T-helper 17 cell (primary cell): ENCODE measurements at regions not wholly inside any gene's neighbourhood (a gene's known extent, or its start where the extent isn't known, plus 50 kb on each side); places are given as distances from the start of the nearest gene placed in this dataset.

Experiments used
- ATAC-seq: fragments of 150-1000 bp; cut with Tn5 transposase; 2 replicates; pipeline ENCODE4 v1.10.0; 2021; ENCODE audit warnings: mild to moderate bottlenecking, moderate library complexity
- DNase-seq, 3 donors: peaks; one replicate each; pipeline versions ENCODE4 v3.0.0 to v3.0.0-alpha.2; 2020 to 2021
- H3K9me3 ChIP-seq: one replicate; pipeline ENCODE4 v1.7.0; 2013; ENCODE audit warnings: low read length, mild to moderate bottlenecking; ENCODE audit not compliant: control insufficient read depth, poor library complexity, severe bottlenecking
- H3K27ac Mint-ChIP-seq: one replicate; pipeline ENCODE4 v1.8.0; 2022; ENCODE audit warnings: mild to moderate bottlenecking, moderate library complexity, mixed read lengths
- H3K27me3 Mint-ChIP-seq: one replicate; pipeline ENCODE4 v1.8.0; 2022; ENCODE audit warnings: mixed read lengths
- H3K36me3 Mint-ChIP-seq: one replicate; pipeline ENCODE4 v1.8.0; 2022; ENCODE audit warnings: low read depth, mixed read lengths
- H3K4me1 Mint-ChIP-seq: one replicate; pipeline ENCODE4 v1.8.0; 2022; ENCODE audit warnings: mild to moderate bottlenecking, mixed read lengths
- H3K4me3 Mint-ChIP-seq: one replicate; pipeline ENCODE4 v1.8.0; 2022; ENCODE audit warnings: mild to moderate bottlenecking, moderate library complexity, mixed read lengths

DNA sequence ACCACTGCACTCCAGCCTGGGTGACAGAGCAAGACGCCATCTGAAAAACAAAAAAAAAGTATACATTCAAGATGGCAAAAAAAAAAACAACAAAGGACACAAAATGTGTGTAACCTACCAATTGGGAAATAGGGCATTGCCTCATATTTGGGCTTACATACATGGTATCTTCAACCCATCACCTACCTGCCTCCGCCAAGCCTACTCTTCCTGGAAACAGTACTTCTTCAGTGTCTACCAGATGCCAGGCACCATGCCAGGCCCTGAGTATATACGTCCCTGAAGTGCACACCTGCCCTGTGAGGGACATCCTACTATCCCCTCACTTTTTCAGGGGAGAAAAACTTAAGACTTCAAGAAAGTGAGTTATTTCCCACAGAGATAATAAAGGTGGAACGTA is 160.2 kb downstream of the TOMM20 start:
- no peaks in the 10 kb centered on the region for H3K9me3 ChIP-seq
- H3K27ac Mint-ChIP-seq, result no peak overlapping the region
- peaks cover 51% of the 10 kb centered on the region for H3K4me1 Mint-ChIP-seq
- H3K36me3 Mint-ChIP-seq, result no peaks in the 10 kb centered on the region
- H3K27me3 Mint-ChIP-seq, result no peaks in the 10 kb centered on the region
- ATAC-seq, result no peak
- DNase-seq, result no peak
- H3K4me3 Mint-ChIP-seq, result no peak overlapping the region

DNA sequence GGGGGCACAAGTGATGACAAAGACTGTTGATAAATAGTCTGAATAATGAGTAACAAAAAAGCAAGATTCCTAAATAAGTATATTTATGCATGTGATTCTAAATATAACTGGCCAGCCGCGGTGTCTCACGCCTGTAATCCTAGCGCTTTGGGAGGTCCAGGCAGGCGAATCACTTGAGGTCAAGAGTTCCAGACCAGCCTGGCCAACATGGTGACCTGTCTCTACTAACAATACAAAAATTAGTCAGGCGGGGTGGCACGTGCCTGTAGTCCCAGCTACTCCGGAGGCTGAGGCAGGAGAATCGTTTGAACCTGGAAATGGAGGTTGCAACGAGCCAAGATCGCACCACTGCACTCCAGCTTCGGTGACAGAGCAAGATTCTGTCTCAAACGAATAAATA is 161.5 kb downstream of the TOMM20 start:
- H3K27ac Mint-ChIP-seq, result peak overlapping the region; percentile 74
- DNase-seq (no peak), ATAC-seq (no peak)
- H3K36me3 Mint-ChIP-seq, result no peaks in the 10 kb centered on the region
- H3K4me1 Mint-ChIP-seq, result peaks cover 51% of the 10 kb centered on the region
- no peaks in the 10 kb centered on the region for H3K9me3 ChIP-seq
- no peaks in the 10 kb centered on the region for H3K27me3 Mint-ChIP-seq
- H3K4me3 Mint-ChIP-seq, result no peak overlapping the region

DNA sequence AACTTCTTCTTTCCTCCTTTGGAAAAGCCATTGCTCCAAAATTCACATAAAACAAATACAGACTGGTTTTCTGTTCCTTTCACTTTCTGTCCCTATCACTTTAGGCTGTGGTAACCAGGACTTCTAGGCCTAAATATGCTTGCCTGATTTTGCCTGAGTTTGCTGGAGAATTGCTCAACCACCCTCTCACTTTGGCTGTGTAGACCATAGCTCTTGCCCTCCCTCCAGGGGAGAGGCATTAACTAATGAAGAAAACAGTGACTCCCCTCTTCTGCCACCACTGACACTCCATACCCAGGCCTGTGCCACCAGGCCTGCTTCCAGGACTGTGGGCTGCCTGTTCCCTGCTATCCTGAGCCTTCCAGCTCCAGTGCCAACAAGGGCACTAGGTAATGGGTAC is 163.5 kb downstream of the TOMM20 start:
- ATAC-seq (no peak), DNase-seq (no peak)
- no peaks in the 10 kb centered on the region for H3K9me3 ChIP-seq
- Mint-ChIP-seq H3K4me3 (peak overlapping the region; percentile 77), H3K27ac (peak overlapping the region; percentile 91), H3K36me3 (no peaks in the 10 kb centered on the region), H3K4me1 (peaks cover 52% of the 10 kb centered on the region), H3K27me3 (no peaks in the 10 kb centered on the region)

DNA sequence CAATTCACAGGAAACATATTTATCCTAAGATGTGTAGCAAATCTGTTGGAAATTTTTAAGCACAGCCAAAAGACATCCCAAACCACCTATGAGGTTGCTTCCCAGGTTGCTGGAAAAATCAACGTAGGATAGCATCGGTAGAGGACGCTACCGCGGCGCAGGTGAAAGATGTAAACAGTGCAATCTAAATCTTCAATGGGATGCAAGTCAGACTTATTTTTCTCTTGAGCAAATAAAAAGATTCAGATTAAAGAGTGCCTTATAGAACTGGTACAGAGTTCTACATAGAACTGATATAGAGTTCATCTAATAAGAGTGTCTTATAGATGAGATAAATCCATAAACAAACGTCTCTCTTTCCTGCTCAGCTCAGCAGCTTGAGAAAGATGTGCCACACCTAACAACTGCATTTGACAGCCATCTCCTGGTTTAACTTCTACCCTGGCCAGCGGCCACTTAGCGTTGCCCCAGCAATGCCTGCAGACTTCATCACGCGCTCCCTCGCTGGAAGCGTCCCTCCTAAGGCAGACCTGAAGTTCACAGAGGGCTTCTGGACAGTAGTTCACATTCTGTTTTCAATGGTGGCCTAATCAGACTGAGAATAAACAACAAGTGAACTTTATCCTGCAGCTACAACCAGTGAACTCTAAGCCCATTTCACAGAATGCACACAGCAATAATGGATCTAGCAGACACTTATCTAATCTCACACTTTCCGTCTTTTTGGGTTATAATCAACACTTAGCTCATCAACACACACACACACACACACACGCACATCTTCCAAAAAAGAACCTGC is 164.5 kb downstream of the TOMM20 start:
- no peaks in the 10 kb centered on the region for H3K9me3 ChIP-seq
- H3K4me1 Mint-ChIP-seq, result peaks cover 56% of the 10 kb centered on the region
- H3K4me3 Mint-ChIP-seq, result peak overlapping the region; percentile 73
- no peak for DNase-seq
- no peaks in the 10 kb centered on the region for H3K27me3 Mint-ChIP-seq
- H3K27ac Mint-ChIP-seq, result peak overlapping the region; percentile 91
- H3K36me3 Mint-ChIP-seq, result no peaks in the 10 kb centered on the region
- ATAC-seq, result no peak

DNA sequence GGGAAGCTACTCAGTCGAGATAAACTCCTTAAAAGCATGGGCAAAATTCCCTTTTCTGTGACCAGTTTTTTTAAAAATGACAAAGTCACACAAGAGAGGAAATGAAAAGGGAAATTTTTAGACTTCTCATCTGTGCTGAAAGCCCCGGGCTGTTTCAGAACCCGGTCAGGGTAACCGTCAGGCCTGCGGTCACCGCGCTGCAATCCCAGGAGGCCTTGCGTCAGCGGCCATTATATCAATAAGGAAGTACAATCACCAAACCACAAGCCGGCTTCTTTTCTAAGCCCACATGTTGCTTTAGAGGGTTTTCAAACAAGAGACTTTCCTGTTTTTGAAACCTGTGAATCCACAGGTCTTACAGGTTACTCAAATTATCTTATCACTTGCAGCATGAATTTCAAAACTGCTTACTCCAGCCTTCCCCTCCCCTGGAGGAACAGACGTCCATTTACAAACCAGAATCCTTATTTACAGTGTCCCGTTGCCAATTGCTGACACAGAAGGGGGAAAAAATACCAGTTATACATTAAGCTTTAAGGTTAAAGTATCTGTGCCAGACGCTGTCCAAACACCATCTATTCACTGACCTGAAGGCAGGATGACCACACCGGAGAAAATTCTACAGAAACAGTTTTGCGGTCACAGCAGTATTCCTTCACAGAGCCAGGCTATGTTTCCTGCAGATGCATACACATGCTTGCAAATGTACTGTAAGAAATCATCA is 165.3 kb downstream of the TOMM20 start:
- Mint-ChIP-seq H3K27ac (peak overlapping the region; percentile 91), H3K27me3 (no peaks in the 10 kb centered on the region), H3K36me3 (no peaks in the 10 kb centered on the region), H3K4me3 (peak overlapping the region; percentile 59), H3K4me1 (peaks cover 54% of the 10 kb centered on the region)
- ATAC-seq (peak; percentile 92), DNase-seq (peak; percentile 68 to 81 (median 79))
- no peaks in the 10 kb centered on the region for H3K9me3 ChIP-seq

DNA sequence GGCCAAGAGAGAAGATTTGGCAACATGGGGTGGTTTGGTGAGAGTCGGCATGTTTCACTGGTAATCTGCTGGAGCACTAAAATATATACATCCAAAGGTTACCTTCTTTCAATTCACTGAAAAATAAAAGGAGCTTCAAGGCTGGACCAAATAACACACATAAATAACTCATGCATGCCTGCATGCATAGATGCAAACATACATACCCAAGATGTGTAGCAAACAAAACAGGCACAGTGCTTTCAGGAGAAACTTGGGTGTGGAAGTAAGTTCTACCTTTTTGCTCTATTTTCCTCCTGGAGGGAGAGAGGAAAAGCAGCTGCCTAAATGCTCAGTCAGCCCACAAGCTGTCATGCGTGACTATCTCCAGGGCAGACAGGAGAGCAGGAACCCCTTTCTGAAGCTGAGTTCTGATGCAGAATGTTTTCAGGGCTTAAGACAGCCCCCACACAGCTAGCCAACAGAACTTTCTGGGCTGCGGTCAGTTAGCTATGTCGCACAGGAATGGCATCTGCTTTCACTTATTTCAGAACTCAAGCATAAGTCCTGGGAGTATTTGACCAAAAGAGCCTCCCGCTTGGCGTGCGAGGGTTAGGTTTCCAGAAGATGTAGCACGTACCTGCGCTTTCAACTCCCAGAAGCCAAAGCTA is 166.2 kb downstream of the TOMM20 start:
- Mint-ChIP-seq H3K27me3 (no peaks in the 10 kb centered on the region), H3K4me1 (peaks cover 54% of the 10 kb centered on the region), H3K36me3 (no peaks in the 10 kb centered on the region), H3K27ac (peak overlapping the region; percentile 91), H3K4me3 (peak overlapping the region; percentile 59)
- DNase-seq (no peak), ATAC-seq (peak; percentile 14)
- H3K9me3 ChIP-seq, result no peaks in the 10 kb centered on the region

DNA sequence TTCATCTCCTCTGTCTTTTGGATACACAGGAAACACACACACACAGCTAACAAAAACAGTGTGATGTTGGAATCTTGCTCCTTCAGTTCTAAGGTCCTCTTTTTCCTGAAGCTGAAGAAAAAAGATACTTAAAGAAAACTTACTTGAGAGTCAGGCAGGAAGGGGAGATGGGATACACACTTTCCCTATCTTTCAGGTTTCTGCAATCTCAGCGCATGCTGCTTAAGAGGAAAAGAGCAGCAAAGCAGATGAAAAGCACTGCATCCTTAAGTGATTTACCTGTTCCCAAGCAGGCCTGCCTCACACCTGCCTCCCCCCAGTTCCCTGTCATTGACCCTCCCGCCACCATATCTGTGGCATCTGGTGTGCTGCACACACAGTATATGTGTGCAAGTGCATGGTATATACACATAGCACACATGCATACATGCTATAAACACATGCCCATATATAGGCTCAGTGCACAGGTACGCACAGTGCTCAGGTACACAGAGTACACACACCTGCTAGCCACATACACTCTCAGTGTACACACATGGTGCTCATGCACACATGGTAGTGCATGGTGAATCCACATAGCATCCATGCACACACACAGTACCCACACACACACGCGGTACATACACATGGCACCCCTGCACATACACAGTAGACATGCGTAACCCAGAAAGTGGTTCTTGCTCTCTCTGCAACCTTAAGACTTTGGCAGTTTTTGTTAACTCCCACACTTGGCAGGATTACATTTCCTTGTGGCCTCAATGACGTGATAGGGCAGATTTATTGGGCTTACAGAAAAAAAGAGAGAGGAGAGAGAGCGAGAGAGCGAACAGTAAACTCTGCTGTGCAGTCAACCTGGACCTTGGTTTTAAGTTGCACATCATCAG is 166.9 kb downstream of the TOMM20 start:
- no peak for DNase-seq
- peak overlapping the region; percentile 59 for H3K4me3 Mint-ChIP-seq
- no peaks in the 10 kb centered on the region for H3K9me3 ChIP-seq

DNA sequence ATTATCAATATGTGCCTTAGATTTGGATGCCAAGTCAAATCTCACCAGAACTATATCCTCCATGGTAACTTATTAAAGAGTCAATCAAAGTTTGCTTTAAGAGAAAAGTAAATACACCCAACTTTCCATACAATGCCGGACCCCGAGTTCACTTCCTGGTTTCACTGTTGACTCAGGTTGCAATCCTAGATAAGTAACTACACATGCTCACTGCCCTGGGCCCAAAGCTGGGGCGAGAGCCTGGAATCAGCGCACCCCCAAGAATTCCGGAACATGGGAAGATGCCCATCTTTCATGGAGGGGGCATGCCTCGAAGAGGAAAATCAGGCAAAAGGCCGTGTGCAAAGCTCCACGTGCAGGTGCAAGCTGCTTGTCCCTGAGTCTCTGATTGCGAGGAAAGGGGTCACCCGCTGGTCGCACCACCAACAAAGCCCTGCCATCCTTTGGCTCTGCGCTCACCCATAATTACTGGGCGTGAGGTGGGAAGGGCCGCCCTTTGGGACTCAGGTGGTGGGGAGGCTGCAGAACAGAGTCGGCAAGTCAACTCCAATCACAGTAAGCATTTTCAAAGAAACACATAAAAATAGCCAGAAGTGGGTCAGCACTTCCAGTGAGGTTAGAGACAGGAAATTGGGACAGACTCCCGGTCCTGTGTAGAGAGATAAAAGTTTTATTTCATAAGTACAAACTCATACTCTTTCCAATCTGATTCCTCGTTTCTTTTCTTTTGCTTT is 167.7 kb downstream of the TOMM20 start:
- Mint-ChIP-seq H3K36me3 (no peaks in the 10 kb centered on the region), H3K27ac (peak overlapping the region; percentile 91), H3K27me3 (no peaks in the 10 kb centered on the region), H3K4me3 (peak overlapping the region; percentile 5), H3K4me1 (peaks cover 56% of the 10 kb centered on the region)
- ATAC-seq (no peak), DNase-seq (no peak)
- H3K9me3 ChIP-seq, result no peaks in the 10 kb centered on the region

More for the DNA sequence above, 166.9 kb downstream of the TOMM20 start:
- peaks cover 56% of the 10 kb centered on the region for H3K4me1 Mint-ChIP-seq
- H3K27me3 Mint-ChIP-seq, result no peaks in the 10 kb centered on the region
- peak; percentile 16 for ATAC-seq
- H3K27ac Mint-ChIP-seq, result peak overlapping the region; percentile 91
- H3K36me3 Mint-ChIP-seq, result no peaks in the 10 kb centered on the region

DNA sequence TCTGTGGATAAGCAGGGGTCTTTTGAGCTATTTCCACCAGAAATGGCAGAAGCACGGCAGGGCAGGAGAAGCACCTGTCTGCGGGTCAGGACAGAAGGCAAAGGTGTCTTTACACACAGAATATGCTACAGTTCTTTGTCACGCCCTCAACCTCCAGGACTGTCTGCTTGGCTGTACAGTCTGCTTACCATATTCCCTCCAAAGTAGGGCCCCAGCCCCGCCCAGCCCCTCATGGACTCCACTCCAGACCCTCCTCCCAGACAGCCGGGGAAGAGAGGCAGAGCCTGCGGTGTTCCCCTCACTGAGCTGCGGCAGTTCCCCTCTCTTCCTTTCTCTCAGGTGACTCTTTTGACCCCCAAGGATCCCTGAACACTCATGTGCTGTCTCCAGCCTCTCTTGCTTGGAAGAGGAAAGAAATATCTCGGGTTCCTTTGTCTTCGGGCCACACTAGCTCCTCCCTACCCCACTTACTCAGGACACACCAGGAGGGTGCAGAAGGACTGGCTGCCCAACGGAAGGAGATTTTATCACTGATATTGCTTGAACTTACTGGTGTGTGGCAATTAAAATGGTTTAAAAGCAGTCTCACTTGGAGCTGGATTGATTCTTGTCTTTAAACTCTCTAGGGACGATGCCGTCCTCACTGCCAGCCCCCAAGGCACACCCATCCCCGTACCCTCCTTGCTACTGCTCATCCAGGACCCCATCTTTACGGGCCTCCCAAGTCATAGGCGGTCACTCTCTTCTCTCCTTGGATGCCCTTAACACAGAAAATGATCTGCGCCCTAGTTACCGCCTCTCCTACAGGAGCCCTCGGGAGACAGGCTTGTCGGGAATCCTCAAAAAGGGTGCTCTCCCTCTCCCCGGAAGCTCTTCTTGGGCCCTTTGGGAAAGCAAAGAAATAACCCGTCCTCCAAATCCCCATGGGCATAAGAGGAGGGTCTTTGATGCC is 169.7 kb downstream of the TOMM20 start:
- no peaks in the 10 kb centered on the region for H3K36me3 Mint-ChIP-seq
- H3K4me3 Mint-ChIP-seq, result no peak overlapping the region
- no peaks in the 10 kb centered on the region for H3K27me3 Mint-ChIP-seq
- ATAC-seq (no peak), DNase-seq (no peak)
- peaks cover 56% of the 10 kb centered on the region for H3K4me1 Mint-ChIP-seq
- H3K27ac Mint-ChIP-seq, result peak overlapping the region; percentile 91
- H3K9me3 ChIP-seq, result no peaks in the 10 kb centered on the region

DNA sequence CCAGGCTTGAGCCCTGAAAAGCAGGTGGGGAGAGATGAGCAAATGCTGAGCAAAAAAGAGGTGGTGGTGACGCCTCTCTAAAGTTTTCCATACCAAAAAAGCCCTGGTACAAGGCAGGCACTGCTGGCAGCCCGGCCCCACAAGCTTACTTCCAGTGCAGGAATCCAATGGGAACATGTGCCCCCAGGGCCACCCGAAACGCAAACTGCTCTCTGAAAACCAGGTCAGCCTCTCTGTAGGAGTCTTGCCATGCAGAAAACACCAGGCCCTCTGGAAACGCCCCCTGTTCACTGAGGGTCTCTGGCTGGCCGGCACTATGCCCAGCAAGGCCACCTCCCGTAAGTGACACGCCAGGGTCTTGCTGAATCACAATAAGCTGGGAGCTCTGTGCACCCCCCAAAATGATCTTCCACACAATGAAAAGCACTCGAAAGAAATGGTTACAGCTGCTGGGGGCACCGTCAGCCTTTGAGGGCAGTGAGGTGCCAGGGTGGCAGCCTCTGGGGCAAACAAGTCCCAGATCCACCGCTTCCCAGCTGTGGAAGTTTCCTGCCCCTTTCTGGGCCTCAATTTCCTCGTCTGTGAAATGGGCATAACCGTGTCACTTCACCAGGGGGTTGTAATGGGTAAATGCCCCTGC is 170.5 kb downstream of the TOMM20 start:
- Mint-ChIP-seq H3K4me1 (peaks cover 51% of the 10 kb centered on the region), H3K36me3 (no peaks in the 10 kb centered on the region), H3K4me3 (no peak overlapping the region), H3K27me3 (no peaks in the 10 kb centered on the region), H3K27ac (peak overlapping the region; percentile 91)
- ATAC-seq, result no peak
- no peak for DNase-seq
- no peaks in the 10 kb centered on the region for H3K9me3 ChIP-seq

DNA sequence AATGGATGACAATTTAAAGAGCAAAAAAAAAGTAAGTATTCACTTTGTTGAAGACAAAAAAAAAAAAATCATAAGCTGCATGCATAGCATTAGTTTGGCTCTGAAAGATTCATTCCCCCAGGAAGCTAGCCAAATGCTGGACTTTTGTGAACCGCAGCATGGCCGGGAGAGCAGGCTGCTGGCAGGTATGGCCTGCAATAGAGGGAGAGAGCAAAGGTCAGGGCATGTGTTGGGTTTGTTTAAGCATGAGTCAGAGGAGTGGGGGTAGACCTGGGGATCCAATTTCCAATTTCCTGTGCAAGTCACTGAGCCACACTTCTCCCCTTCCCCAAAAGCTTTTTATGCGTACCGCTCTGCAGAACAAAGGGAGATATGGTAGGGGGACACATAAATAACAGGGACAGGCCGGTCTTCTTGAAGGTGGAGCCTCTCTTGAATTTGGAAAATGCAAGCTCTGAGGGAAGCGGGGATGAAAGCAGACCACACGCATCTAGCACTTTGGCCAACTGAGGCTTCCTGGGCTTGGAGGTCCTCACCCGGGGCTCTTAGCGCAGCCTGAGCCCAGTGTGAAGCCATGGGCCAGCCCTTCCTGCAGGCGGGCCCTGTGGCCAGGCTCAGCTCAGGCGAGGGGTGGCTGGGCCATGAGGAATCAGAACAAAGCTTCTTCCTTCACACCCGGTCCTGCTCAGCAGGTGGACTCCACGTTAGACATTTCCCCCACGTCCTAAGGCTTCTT is 171.1 kb downstream of the TOMM20 start:
- no peak overlapping the region for H3K4me3 Mint-ChIP-seq
- H3K4me1 Mint-ChIP-seq, result peaks cover 48% of the 10 kb centered on the region
- peak overlapping the region; percentile 72 for H3K27ac Mint-ChIP-seq

More for the DNA sequence above, 171.1 kb downstream of the TOMM20 start:
- DNase-seq (no peak), ATAC-seq (no peak)
- H3K36me3 Mint-ChIP-seq, result no peaks in the 10 kb centered on the region
- no peaks in the 10 kb centered on the region for H3K9me3 ChIP-seq
- H3K27me3 Mint-ChIP-seq, result no peaks in the 10 kb centered on the region
